ENCODE measurements at regions not wholly inside any gene's neighbourhood (a gene's known extent, or its start where the extent isn't known, plus 50 kb on each side); places are given as distances from the start of the nearest gene placed in this dataset.

DNA sequence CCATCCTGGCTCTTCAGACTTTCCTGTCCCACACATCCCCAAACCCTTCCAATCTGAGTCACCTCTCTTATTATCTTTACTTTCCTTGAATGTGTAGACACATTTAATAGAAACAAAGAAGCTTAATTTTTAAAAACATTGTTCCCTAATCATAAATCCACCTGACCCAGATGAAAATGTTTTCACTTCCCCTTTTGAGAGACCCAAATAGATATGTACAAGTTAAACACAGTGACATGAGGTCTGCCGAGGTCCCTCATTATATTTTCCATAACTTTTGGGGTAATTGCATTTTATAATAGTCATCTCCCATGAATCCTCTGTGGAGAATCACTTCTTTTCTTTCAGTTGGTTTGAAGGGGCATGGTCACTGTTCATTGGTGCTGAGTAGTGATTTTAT lies 191.1 kb downstream of the GRIN2B start:
- DNase-seq (ENCODE audit: low read depth, low spot score) = no peak
- POLR2A ChIA-PET = no interaction called here
- TF ChIP-seq, protein P1, sequence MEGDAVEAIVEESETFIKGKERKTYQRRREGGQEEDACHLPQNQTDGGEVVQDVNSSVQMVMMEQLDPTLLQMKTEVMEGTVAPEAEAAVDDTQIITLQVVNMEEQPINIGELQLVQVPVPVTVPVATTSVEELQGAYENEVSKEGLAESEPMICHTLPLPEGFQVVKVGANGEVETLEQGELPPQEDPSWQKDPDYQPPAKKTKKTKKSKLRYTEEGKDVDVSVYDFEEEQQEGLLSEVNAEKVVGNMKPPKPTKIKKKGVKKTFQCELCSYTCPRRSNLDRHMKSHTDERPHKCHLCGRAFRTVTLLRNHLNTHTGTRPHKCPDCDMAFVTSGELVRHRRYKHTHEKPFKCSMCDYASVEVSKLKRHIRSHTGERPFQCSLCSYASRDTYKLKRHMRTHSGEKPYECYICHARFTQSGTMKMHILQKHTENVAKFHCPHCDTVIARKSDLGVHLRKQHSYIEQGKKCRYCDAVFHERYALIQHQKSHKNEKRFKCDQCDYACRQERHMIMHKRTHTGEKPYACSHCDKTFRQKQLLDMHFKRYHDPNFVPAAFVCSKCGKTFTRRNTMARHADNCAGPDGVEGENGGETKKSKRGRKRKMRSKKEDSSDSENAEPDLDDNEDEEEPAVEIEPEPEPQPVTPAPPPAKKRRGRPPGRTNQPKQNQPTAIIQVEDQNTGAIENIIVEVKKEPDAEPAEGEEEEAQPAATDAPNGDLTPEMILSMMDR (IDR thresholded peaks at IDR 0.05; ENCODE audit: insufficient read depth, low read length, missing control alignments) = no peak
- CTCF ChIA-PET = no interaction called here
- H3K4me3 ChIP-seq (ENCODE audit: low read depth, low read length) = no peak overlapping the region

DNA sequence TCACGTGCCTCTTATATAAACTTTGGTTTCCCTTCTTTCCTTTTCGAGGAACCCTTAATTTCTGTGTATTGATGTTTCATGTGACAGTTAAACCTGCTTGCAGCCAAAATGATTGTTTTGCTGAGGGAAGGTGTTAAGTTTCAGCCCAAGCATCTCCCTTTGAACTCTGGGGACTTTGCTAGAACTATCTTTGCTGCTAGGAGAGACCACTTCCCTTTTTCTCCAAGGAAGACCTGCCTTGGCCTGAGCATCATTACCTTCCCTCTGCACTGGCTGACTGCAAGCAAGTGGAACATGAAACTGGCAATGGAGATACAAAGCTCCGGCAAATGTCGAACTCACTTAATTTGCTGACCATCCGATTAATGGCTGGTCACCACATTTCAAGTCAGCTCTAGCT lies 192.8 kb downstream of the GRIN2B start:
- CTCF ChIA-PET = no interaction called here
- TF ChIP-seq, protein P1 (IDR thresholded peaks at IDR 0.05; ENCODE audit: insufficient read depth, low read length, missing control alignments) = no peak
- no peak for DNase-seq (ENCODE audit: low read depth, low spot score)
- H3K4me3 ChIP-seq (ENCODE audit: low read depth, low read length) = no peak overlapping the region
- POLR2A ChIA-PET = no interaction called here

DNA sequence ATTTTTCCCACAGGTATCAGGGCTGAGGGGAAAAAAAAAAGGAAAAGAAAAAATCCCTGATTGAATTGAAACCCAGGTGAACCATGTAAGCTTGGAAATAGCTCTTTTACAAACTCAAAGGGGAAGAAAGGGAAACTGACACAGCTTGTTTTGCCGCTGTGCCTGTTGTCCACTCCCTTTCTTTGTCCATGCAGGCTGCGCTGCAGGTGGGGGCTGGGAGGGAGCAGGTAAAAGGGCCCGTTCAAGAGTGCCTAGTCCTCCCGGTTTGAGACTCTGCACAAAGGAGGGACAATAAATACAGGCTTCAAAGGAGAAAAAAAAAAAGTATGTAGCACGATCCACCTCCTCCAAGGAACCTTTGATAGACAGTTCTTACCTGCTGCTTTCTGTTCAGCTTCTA lies 194.8 kb downstream of the GRIN2B start:
- POLR2A ChIA-PET = no interaction called here
- DNase-seq (ENCODE audit: low read depth, low spot score) = no peak
- TF ChIP-seq, protein P1 (IDR thresholded peaks at IDR 0.05; ENCODE audit: insufficient read depth, low read length, missing control alignments) = no peak
- H3K4me3 ChIP-seq (ENCODE audit: low read depth, low read length) = no peak overlapping the region
- CTCF ChIA-PET = no interaction called here

DNA sequence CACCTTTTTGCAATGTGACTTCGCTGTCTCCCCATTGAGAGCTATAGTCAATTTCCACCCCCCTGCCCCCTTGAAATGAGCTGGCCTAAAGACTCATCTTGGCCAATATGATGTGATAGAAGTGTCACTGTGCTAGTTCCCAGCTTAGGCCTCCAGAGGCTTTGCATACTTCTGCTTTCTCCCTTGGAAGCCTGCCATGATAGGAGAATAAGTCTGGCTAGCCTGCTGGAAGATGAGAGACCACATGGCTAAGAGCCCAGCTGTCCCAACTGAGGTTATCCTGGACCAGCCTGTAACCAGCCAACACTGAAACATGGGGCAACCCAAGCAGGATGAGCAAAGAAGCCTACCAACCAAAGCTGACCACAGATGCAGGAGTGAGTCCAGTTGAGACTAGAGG lies 196.9 kb downstream of the GRIN2B start:
- ChIA-PET CTCF (no interaction called here), POLR2A (no interaction called here)
- H3K4me3 ChIP-seq (ENCODE audit: low read depth, low read length) = no peak overlapping the region
- no peak for DNase-seq (ENCODE audit: low read depth, low spot score)
- TF ChIP-seq, protein P1 (IDR thresholded peaks at IDR 0.05; ENCODE audit: insufficient read depth, low read length, missing control alignments) = no peak

DNA sequence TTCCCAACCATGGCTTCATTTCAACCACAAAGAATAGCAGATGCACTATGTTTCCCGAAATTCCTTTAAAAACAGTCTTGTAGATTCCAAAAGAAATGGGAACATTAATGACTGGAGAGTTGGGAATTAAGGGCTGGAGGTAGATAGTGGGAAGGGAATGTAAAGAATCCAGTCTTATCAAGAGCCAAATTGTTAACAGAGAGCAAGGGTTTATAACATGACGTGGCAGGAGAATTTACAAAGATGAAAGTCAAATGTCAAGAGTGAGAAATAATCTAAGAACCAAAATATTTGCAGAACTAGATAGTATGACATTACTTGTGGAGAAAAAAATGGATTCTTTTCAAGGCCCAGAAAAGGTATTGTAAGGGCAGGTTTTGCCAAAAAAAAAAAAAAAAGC lies 200.9 kb downstream of the GRIN2B start:
- no peak for DNase-seq (ENCODE audit: low read depth, low spot score)
- POLR2A ChIA-PET = no interaction called here
- TF ChIP-seq, protein P1 (IDR thresholded peaks at IDR 0.05; ENCODE audit: insufficient read depth, low read length, missing control alignments) = no peak
- no peak overlapping the region for H3K4me3 ChIP-seq (ENCODE audit: low read depth, low read length)
- CTCF ChIA-PET = no interaction called here

- POLR2A ChIA-PET = no interaction called here
- TF ChIP-seq, protein P1 (IDR thresholded peaks at IDR 0.05; ENCODE audit: insufficient read depth, low read length, missing control alignments) = no peak
- H3K4me3 ChIP-seq (ENCODE audit: low read depth, low read length) = no peak overlapping the region
- CTCF ChIA-PET = no interaction called here
- no peak for DNase-seq (ENCODE audit: low read depth, low spot score)
Observed at GRCh38 chr12:13777374-13777773, 204.0 kb downstream of the GRIN2B start.
